ENCODE measurements at regions not wholly inside any gene's neighbourhood (a gene's known extent, or its start where the extent isn't known, plus 50 kb on each side); places are given as distances from the start of the nearest gene placed in this dataset.

- no peak for TF ChIP-seq POLR2A (IDR thresholded peaks at IDR 0.05)
- no peak for TF ChIP-seq CTCF (IDR thresholded peaks at IDR 0.05)
These were observed 855.8 kb upstream of the FANCL start for GRCh38 chr2:59096973-59097372.
